ENCODE measurements at regions not wholly inside any gene's neighbourhood (a gene's known extent, or its start where the extent isn't known, plus 50 kb on each side); places are given as distances from the start of the nearest gene placed in this dataset.
"Not testable (repeated sequence)": the region's sequence is repeated elsewhere in the genome, so short reads cannot be mapped to it uniquely, and the experiment has no call there.

GRCh38 chr16:66194866-66195265, 171.6 kb upstream of the CDH5 start:
- Mint-ChIP-seq H3K9me3 (no peaks in the 10 kb centered on the region), H3K27ac (no peak overlapping the region), H3K36me3 (ENCODE audit: insufficient read depth) (no peaks in the 10 kb centered on the region), H3K27me3 (peaks cover 30 to 43% of the 10 kb centered on the region in 2 donors), H3K4me3 (no peak overlapping the region), H3K4me1 (ENCODE audit: low read depth in 2 of 2) (no peaks in the 10 kb centered on the region)
- ATAC-seq (replicated peaks) (no peak), DNase-seq (no peak)

DNA sequence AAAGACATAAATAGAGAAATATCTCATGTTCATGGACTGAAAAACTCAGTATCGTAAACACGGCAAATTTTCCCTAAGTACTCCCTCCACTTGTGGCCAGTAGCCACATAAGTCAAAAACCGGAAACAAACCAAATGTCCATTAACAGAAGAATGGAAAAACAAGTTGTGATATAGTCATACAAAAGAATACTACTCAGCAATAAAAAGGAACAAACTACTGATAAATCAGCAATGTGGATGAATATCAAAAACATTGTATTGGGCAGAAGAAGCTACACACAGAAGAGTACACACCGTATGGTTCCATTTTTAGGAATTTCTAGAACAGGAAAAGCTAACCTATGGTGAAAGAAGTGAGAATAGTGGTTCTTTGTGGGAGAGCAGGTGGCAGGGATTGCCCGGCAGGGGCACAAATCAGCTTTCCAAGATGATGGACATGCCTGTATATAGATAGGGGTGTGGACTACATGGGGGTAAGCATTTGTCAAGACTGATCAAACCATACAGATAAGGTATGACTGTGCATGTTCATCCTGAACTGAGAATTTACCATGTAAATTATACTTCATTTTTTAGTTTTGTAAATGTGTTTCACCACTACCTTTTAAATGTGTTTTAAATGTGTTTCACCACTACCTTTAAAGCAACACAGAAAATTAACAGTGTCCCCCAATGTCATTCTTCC, 172.8 kb upstream of the CDH5 start:
- H3K27ac Mint-ChIP-seq = no peak overlapping the region
- no peaks in the 10 kb centered on the region for H3K36me3 Mint-ChIP-seq (ENCODE audit: insufficient read depth)
- no peaks in the 10 kb centered on the region for H3K4me1 Mint-ChIP-seq (ENCODE audit: low read depth in 2 of 2)
- H3K4me3 Mint-ChIP-seq = no peak overlapping the region
- ATAC-seq (replicated peaks) (no peak), DNase-seq (no peak)
- peaks cover 41 to 55% of the 10 kb centered on the region in 2 donors for H3K27me3 Mint-ChIP-seq
- H3K9me3 Mint-ChIP-seq = no peaks in the 10 kb centered on the region

- Mint-ChIP-seq H3K27me3 (peaks cover 48 to 61% of the 10 kb centered on the region in 2 donors), H3K9me3 (no peaks in the 10 kb centered on the region), H3K4me1 (ENCODE audit: low read depth in 2 of 2) (no peaks in the 10 kb centered on the region), H3K36me3 (ENCODE audit: insufficient read depth) (no peaks in the 10 kb centered on the region), H3K4me3 (no peak overlapping the region), H3K27ac (no peak overlapping the region)
- no peak for ATAC-seq (replicated peaks)
- DNase-seq = no peak
Measured at GRCh38 chr16:66190411-66190810, 176.1 kb upstream of the CDH5 start.

DNA sequence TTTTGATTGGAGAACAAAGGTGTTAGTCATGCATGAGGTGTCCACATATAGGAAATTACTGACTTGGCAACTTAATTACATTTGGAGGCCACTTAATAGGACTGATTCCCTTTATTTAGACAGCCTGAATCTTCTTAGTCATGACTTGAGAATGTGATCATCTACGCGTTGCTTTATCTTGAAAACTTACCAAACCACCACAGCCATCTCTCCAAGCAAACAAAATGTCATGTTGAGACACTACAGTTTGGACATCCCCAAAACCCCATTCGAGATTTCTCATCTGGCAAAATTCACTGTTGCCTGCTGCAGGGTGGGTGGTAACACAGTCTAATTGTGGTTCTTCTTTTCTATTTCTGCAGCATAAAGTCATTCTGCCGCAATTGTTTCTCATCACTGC, 176.5 kb upstream of the CDH5 start:
- no peaks in the 10 kb centered on the region for H3K9me3 Mint-ChIP-seq
- no peak overlapping the region for H3K27ac Mint-ChIP-seq
- no peaks in the 10 kb centered on the region for H3K4me1 Mint-ChIP-seq (ENCODE audit: low read depth in 2 of 2)
- ATAC-seq (replicated peaks) (no peak), DNase-seq (no peak)
- H3K27me3 Mint-ChIP-seq = peaks cover 48 to 60% of the 10 kb centered on the region in 2 donors
- no peak overlapping the region for H3K4me3 Mint-ChIP-seq
- no peaks in the 10 kb centered on the region for H3K36me3 Mint-ChIP-seq (ENCODE audit: insufficient read depth)

GRCh38 chr16:66188917-66189725, 177.4 kb upstream of the CDH5 start:
- H3K36me3 Mint-ChIP-seq (ENCODE audit: insufficient read depth) = no peaks in the 10 kb centered on the region
- no peak for ATAC-seq (replicated peaks)
- no peak overlapping the region for H3K27ac Mint-ChIP-seq
- H3K4me3 Mint-ChIP-seq = no peak overlapping the region
- H3K4me1 Mint-ChIP-seq (ENCODE audit: low read depth in 2 of 2) = no peaks in the 10 kb centered on the region
- H3K27me3 Mint-ChIP-seq = peaks cover 45 to 53% of the 10 kb centered on the region in 2 donors
- H3K9me3 Mint-ChIP-seq = no peaks in the 10 kb centered on the region
- no peak for DNase-seq

GRCh38 chr16:66186251-66186785, 180.2 kb upstream of the CDH5 start:
- DNase-seq = no peak
- Mint-ChIP-seq H3K27ac (no peak overlapping the region), H3K27me3 (peaks cover 37 to 49% of the 10 kb centered on the region in 2 donors), H3K4me3 (no peak overlapping the region), H3K4me1 (ENCODE audit: low read depth in 2 of 2) (no peaks in the 10 kb centered on the region), H3K36me3 (ENCODE audit: insufficient read depth) (no peaks in the 10 kb centered on the region), H3K9me3 (no peaks in the 10 kb centered on the region)
- no peak for ATAC-seq (replicated peaks)

GRCh38 chr16:66182592-66182991, 183.9 kb upstream of the CDH5 start:
- Mint-ChIP-seq H3K27me3 (peaks cover 14 to 22% of the 10 kb centered on the region in 2 donors), H3K36me3 (ENCODE audit: insufficient read depth) (no peaks in the 10 kb centered on the region), H3K9me3 (peaks cover 0 to 2% of the 10 kb centered on the region in 2 donors), H3K4me3 (no peak overlapping the region), H3K4me1 (ENCODE audit: low read depth in 2 of 2) (no peaks in the 10 kb centered on the region), H3K27ac (no peak overlapping the region)
- DNase-seq = no peak
- no peak for ATAC-seq (replicated peaks)

GRCh38 chr16:66176731-66177130, 189.8 kb upstream of the CDH5 start:
- no peak overlapping the region for H3K4me3 Mint-ChIP-seq
- H3K4me1 Mint-ChIP-seq (ENCODE audit: low read depth in 2 of 2) = no peaks in the 10 kb centered on the region
- H3K27ac Mint-ChIP-seq = no peak overlapping the region
- peaks cover 0 to 2% of the 10 kb centered on the region in 2 donors for H3K9me3 Mint-ChIP-seq
- H3K36me3 Mint-ChIP-seq (ENCODE audit: insufficient read depth) = no peaks in the 10 kb centered on the region
- ATAC-seq (replicated peaks) = no peak
- H3K27me3 Mint-ChIP-seq = peaks cover 28 to 59% of the 10 kb centered on the region in 2 donors
- DNase-seq = no peak

DNA sequence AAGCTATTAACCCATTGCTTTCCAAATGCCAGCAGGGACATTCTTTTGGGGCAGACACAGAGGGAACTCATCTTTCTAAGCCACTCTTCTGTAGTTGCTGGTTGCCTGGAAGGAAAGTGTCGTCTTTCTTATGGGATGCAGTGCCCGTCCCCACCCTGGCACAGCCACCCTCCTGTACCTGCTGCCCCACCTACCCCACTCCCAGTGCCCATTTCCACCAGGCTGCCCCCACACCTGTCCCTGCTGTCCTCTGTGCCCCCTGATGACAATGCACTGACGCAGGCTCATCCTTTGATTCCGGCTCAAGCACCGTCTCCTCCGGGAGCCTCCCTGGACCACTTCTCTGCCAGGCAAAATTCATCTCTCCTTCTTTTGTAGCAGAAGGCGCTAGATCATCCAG, 190.4 kb upstream of the CDH5 start:
- H3K27ac Mint-ChIP-seq = no peak overlapping the region

GRCh38 chr16:66175636-66176035, 190.9 kb upstream of the CDH5 start:
- no peak for ATAC-seq (replicated peaks)
- no peak for DNase-seq
- H3K4me3 Mint-ChIP-seq = no peak overlapping the region
- peaks cover 0 to 2% of the 10 kb centered on the region in 2 donors for H3K9me3 Mint-ChIP-seq
- no peaks in the 10 kb centered on the region for H3K4me1 Mint-ChIP-seq (ENCODE audit: low read depth in 2 of 2)
- no peaks in the 10 kb centered on the region for H3K36me3 Mint-ChIP-seq (ENCODE audit: insufficient read depth)
- H3K27ac Mint-ChIP-seq = no peak overlapping the region
- H3K27me3 Mint-ChIP-seq = peaks cover 28 to 59% of the 10 kb centered on the region in 2 donors

More for the DNA sequence above, 190.4 kb upstream of the CDH5 start:
- Mint-ChIP-seq H3K36me3 (ENCODE audit: insufficient read depth) (no peaks in the 10 kb centered on the region), H3K9me3 (peaks cover 0 to 2% of the 10 kb centered on the region in 2 donors), H3K4me1 (ENCODE audit: low read depth in 2 of 2) (no peaks in the 10 kb centered on the region), H3K4me3 (no peak overlapping the region), H3K27me3 (peaks cover 28 to 59% of the 10 kb centered on the region in 2 donors)
- no peak for DNase-seq
- no peak for ATAC-seq (replicated peaks)

DNA sequence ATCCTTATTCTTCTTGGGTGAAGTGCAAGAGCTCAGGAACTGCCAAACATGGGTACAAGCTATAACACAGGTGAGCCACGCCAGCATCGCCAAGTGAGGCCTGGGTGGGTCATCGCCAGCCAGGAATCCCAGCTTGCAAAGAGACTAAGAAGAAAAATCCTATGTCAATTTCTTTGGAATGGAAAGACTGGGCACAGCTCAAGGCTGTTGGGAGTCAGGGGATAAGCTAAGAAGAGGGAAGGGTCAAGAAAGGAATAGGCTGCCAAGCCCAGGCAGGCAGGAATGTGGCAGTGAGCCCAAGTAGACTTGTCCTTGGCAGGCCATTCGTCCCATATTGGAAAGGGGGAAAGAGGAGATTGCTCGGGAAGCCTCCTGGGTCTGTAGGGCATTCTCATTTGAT, 191.4 kb upstream of the CDH5 start:
- Mint-ChIP-seq H3K27ac (no peak overlapping the region), H3K9me3 (peaks cover 0 to under 1% of the 10 kb centered on the region in 2 donors), H3K4me1 (ENCODE audit: low read depth in 2 of 2) (no peaks in the 10 kb centered on the region), H3K36me3 (ENCODE audit: insufficient read depth) (no peaks in the 10 kb centered on the region), H3K4me3 (no peak overlapping the region), H3K27me3 (peaks cover 25 to 54% of the 10 kb centered on the region in 2 donors)
- no peak for DNase-seq
- ATAC-seq (replicated peaks) = no peak

DNA sequence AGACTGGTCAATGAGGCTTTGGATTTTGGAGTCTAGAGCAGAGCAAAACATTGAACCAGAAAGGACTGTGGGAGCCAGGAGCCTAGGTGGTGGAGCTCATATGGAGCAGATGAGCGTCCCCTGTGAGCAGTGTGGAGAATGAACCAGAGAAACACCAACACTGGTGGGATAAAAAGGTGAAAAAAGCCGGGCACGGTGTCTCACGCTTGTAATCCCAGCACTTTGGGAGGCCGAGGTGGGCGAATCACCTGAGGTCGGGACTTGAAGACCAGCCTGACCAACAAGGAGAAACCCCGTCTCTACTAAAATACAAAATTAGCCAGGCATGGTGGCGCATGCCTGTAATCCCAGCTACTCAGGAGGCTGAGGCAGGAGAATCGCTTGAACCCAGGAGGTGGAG, 192.7 kb upstream of the CDH5 start:
- not testable (repeated sequence) for H3K4me1 Mint-ChIP-seq (ENCODE audit: low read depth in 2 of 2); DNase-seq; H3K9me3 Mint-ChIP-seq; ATAC-seq (replicated peaks); H3K36me3 Mint-ChIP-seq (ENCODE audit: insufficient read depth); H3K27ac Mint-ChIP-seq; H3K4me3 Mint-ChIP-seq
- peaks cover 23 to 54% of the 10 kb centered on the region in 2 donors for H3K27me3 Mint-ChIP-seq

GRCh38 chr16:66173181-66173580, 193.3 kb upstream of the CDH5 start:
- peaks cover 23 to 58% of the 10 kb centered on the region in 2 donors for H3K27me3 Mint-ChIP-seq
- H3K9me3 Mint-ChIP-seq; ATAC-seq (replicated peaks); H3K36me3 Mint-ChIP-seq (ENCODE audit: insufficient read depth); H3K4me3 Mint-ChIP-seq; H3K27ac Mint-ChIP-seq; H3K4me1 Mint-ChIP-seq (ENCODE audit: low read depth in 2 of 2); DNase-seq: not testable (repeated sequence)

- Mint-ChIP-seq H3K9me3 (no peaks in the 10 kb centered on the region), H3K36me3 (ENCODE audit: insufficient read depth) (no peaks in the 10 kb centered on the region), H3K27me3 (peaks cover 21 to 63% of the 10 kb centered on the region in 2 donors), H3K4me3 (no peak overlapping the region), H3K27ac (no peak overlapping the region), H3K4me1 (ENCODE audit: low read depth in 2 of 2) (no peaks in the 10 kb centered on the region)
- ATAC-seq (replicated peaks) (no peak), DNase-seq (no peak)
Measured at GRCh38 chr16:66172463-66172862, 194.0 kb upstream of the CDH5 start.
